IPS-18a (cell line): ENCODE measurements at regions not wholly inside any gene's neighbourhood (a gene's known extent, or its start where the extent isn't known, plus 50 kb on each side); places are given as distances from the start of the nearest gene placed in this dataset.
"Not testable (repeated sequence)": the region's sequence is repeated elsewhere in the genome, so short reads cannot be mapped to it uniquely, and the experiment has no call there.

Experiments used
- H3K27ac ChIP-seq: one replicate; pipeline ENCODE4 v1.5.1; 2013; ENCODE audit warnings: low read length
- H3K27me3 ChIP-seq: one replicate; pipeline ENCODE4 v1.6.1; 2013; ENCODE audit warnings: mild to moderate bottlenecking, low read length; ENCODE audit not compliant: control insufficient read depth, insufficient read depth
- H3K36me3 ChIP-seq: one replicate; pipeline ENCODE4 v1.6.1; 2013; ENCODE audit warnings: low read depth, low read length; ENCODE audit not compliant: control insufficient read depth
- H3K4me1 ChIP-seq: one replicate; pipeline ENCODE4 v1.6.1; 2013; ENCODE audit warnings: low read depth, low read length; ENCODE audit not compliant: control insufficient read depth
- H3K4me3 ChIP-seq: one replicate; pipeline ENCODE4 v1.5.1; 2013; ENCODE audit warnings: low read length
- H3K9ac ChIP-seq: one replicate; pipeline ENCODE4 v1.6.1; 2013; ENCODE audit warnings: mild to moderate bottlenecking, low read length, moderate library complexity
- H3K9me3 ChIP-seq: one replicate; pipeline ENCODE4 v1.6.1; 2013; ENCODE audit warnings: low read depth, low read length; ENCODE audit not compliant: control insufficient read depth

DNA sequence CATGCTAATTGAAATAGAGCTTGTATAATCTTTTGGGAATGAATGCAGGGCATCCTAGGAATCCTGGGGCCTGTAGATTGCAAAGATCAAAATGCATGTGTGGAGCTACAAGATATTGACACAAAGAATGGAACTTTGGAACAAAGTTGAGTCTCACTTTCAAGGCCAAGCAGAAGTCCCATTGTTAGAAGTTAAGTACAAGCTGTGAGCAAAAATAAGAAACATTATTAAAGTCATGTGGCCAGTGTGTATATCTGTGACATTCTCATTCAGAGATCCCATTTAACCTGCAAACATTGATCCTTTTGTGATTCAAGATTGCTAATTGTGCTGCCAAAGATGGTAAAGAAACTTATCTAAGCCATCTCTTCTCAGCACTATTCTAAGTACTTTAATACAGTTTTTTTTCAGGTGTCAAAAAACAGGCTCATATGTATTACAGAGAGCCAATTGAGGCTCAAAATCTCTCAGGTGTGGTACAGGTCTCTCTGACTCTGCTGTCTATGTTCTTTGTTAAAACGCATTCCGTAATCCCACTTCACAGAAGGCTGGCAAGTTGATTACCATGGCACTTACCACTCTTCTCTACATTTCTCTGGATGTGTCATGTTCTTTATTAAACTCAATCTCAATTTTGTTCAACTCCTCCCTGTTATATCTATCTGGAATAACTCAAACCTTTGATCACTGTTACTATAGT lies 704.4 kb upstream of the NEGR1 start:
- peak overlapping the region; percentile 17 for H3K27ac ChIP-seq
- no peaks in the 10 kb centered on the region for H3K27me3 ChIP-seq
- no peak overlapping the region for H3K9ac ChIP-seq
- H3K9me3 ChIP-seq, result no peaks in the 10 kb centered on the region
- H3K36me3 ChIP-seq, result no peaks in the 10 kb centered on the region
- H3K4me3 ChIP-seq, result no peak overlapping the region
- peaks cover 18% of the 10 kb centered on the region for H3K4me1 ChIP-seq

DNA sequence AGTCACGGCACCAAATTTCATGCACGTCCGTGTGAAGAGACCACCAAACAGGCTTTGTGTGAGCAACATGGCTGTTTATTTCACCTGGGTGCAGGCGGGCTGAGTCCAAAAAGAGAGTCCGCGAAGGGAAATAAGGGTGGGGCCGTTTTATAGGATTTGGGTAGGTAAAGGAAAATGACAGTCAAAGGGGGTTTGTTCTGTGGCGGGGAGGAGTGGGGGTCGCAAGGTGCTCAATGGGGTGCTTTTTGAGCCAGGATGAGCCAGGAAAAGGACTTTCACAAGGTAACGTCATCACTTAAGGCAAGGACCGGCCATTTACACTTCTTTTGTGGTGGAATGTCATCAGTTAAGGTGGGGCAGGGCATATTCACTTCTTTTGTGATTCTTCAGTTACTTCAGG lies 702.7 kb upstream of the NEGR1 start:
- not testable (repeated sequence) for H3K9ac ChIP-seq, H3K4me3 ChIP-seq, H3K27ac ChIP-seq, H3K36me3 ChIP-seq, H3K27me3 ChIP-seq, H3K9me3 ChIP-seq
- peaks cover 18% of the 10 kb centered on the region for H3K4me1 ChIP-seq

DNA sequence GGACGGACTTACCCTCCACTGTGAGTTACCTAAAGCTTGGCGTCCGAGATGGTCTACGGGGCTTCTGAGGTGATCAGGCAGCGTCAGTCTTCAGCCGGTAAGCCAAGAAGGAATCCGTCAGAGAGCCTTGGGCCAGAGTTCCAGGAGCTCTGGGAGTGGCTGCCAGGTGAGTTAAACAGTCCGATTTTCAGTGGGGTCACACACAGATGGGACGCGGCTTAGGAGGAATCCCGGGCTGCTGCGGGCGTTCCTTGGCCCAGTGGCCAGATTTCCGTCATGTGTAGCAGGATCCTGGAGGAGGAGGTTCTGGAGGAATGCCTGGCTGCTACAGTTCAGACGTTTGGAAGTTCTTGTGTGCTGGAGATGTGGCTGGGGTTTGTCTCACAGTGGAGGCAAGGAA lies 700.7 kb upstream of the NEGR1 start:
- H3K27ac ChIP-seq, H3K9ac ChIP-seq, H3K9me3 ChIP-seq, H3K4me3 ChIP-seq, H3K36me3 ChIP-seq, H3K27me3 ChIP-seq: not testable (repeated sequence)
- peaks cover 18% of the 10 kb centered on the region for H3K4me1 ChIP-seq

GRCh38 chr1:72969461-72969860 lies 687.1 kb upstream of the NEGR1 start:
- Histone ChIP-seq H3K27me3 (no peaks in the 10 kb centered on the region), H3K27ac (no peak overlapping the region), H3K4me3 (no peak overlapping the region), H3K4me1 (no peaks in the 10 kb centered on the region), H3K9ac (no peak overlapping the region), H3K9me3 (no peaks in the 10 kb centered on the region), H3K36me3 (no peaks in the 10 kb centered on the region)

GRCh38 chr1:72954943-72955342 lies 672.6 kb upstream of the NEGR1 start:
- no peaks in the 10 kb centered on the region for H3K36me3 ChIP-seq
- H3K27ac ChIP-seq, result no peak overlapping the region
- no peak overlapping the region for H3K9ac ChIP-seq
- no peak overlapping the region for H3K4me3 ChIP-seq
- H3K4me1 ChIP-seq, result no peaks in the 10 kb centered on the region
- no peaks in the 10 kb centered on the region for H3K9me3 ChIP-seq
- no peaks in the 10 kb centered on the region for H3K27me3 ChIP-seq

DNA sequence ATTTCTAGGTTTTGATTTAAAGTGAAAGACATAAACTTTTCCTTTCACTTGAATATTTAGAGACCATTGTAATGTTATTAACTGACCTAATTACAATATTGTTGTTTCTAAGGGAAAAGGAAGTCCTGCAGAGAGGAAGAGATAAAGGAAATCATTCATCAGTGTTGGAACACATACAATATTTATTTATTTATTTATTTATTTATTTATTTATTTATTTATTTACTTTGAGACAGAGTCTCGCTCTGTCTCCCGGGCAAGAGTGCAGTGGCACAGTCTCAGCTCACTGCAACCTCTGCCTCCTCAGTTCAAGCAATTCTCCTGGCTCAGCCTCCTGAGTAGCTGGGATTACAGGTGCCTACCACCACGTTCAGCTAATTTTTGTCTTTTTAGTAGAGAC lies 668.6 kb upstream of the NEGR1 start:
- not testable (repeated sequence) for H3K4me1 ChIP-seq, H3K27me3 ChIP-seq, H3K27ac ChIP-seq, H3K4me3 ChIP-seq, H3K36me3 ChIP-seq, H3K9me3 ChIP-seq, H3K9ac ChIP-seq

DNA sequence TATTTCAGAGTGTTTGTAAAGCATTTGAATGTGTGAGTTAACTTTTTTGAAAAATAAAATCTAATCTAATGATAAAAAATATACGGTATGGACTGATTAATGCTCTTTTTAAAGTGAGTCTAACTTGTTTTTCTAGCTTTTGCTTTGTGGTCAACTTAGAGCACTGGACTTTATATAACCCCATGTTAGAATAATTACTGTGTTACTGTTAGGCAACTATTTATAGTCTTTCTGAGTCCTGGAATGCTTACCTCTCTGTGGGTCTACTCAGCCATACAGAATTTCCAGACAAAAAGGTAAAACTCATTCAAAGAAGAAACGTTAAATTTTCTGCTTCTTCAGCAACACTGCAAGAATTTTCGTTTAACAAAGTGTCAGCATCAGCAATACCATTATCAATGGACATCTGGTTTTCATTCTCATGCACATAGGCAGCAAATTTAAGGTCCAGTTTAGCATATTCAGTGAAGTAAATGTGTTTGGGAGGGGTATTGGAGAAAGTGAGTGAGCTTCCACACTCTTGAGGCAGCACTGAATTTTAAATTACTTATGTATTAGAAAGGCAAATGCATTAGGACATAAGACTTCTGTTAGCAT lies 664.7 kb upstream of the NEGR1 start:
- Histone ChIP-seq H3K27me3 (no peaks in the 10 kb centered on the region), H3K9ac (no peak overlapping the region), H3K36me3 (no peaks in the 10 kb centered on the region), H3K27ac (no peak overlapping the region), H3K4me3 (no peak overlapping the region), H3K9me3 (no peaks in the 10 kb centered on the region), H3K4me1 (peaks cover 15% of the 10 kb centered on the region)

- Histone ChIP-seq H3K4me3 (no peak overlapping the region), H3K4me1 (peaks cover 12% of the 10 kb centered on the region), H3K27me3 (no peaks in the 10 kb centered on the region), H3K9me3 (no peaks in the 10 kb centered on the region), H3K27ac (peak overlapping the region; percentile 23), H3K9ac (no peak overlapping the region), H3K36me3 (no peaks in the 10 kb centered on the region)
Observed at GRCh38 chr1:72942008-72942407, 659.7 kb upstream of the NEGR1 start.

GRCh38 chr1:72938408-72938807 lies 656.1 kb upstream of the NEGR1 start:
- H3K36me3 ChIP-seq, result no peaks in the 10 kb centered on the region
- H3K9ac ChIP-seq, result no peak overlapping the region
- H3K4me3 ChIP-seq, result no peak overlapping the region
- H3K27me3 ChIP-seq, result no peaks in the 10 kb centered on the region
- H3K4me1 ChIP-seq, result peaks cover 7% of the 10 kb centered on the region
- H3K9me3 ChIP-seq, result no peaks in the 10 kb centered on the region
- H3K27ac ChIP-seq, result no peak overlapping the region

GRCh38 chr1:72937905-72938304 lies 655.6 kb upstream of the NEGR1 start:
- Histone ChIP-seq H3K4me3 (no peak overlapping the region), H3K36me3 (no peaks in the 10 kb centered on the region)

DNA sequence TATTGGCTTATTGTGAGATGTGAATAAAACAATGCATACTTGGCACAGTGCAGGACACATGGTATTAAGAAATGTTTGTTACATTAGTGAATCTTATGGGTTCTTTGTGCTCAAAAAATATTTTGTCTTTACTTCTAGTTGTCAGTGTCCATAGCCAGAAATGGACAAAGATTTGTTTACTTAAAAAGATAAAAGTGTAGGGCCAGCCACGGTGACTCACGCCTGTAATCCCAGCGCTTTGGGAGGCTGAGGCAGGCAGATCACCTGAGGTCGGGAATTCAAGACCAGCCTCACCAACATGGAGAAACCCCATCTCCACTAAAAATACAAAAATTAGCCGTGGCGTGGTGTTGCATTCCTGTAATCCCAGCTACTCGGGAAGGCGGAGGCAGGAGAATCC lies 654.6 kb upstream of the NEGR1 start:
- no peaks in the 10 kb centered on the region for H3K4me1 ChIP-seq
- H3K27me3 ChIP-seq, result no peaks in the 10 kb centered on the region
- no peak overlapping the region for H3K27ac ChIP-seq
- no peak overlapping the region for H3K9ac ChIP-seq
- no peaks in the 10 kb centered on the region for H3K36me3 ChIP-seq
- peaks cover 6% of the 10 kb centered on the region for H3K9me3 ChIP-seq
- no peak overlapping the region for H3K4me3 ChIP-seq

More at GRCh38 chr1:72937905-72938304, 655.6 kb upstream of the NEGR1 start:
- no peak overlapping the region for H3K27ac ChIP-seq
- peaks cover 7% of the 10 kb centered on the region for H3K4me1 ChIP-seq
- H3K9ac ChIP-seq, result no peak overlapping the region
- H3K27me3 ChIP-seq, result no peaks in the 10 kb centered on the region
- peaks cover under 1% of the 10 kb centered on the region for H3K9me3 ChIP-seq

- H3K36me3 ChIP-seq, result no peaks in the 10 kb centered on the region
- no peak overlapping the region for H3K27ac ChIP-seq
- H3K9me3 ChIP-seq, result peaks cover 6% of the 10 kb centered on the region
- H3K4me1 ChIP-seq, result no peaks in the 10 kb centered on the region
- H3K4me3 ChIP-seq, result no peak overlapping the region
- H3K27me3 ChIP-seq, result no peaks in the 10 kb centered on the region
- H3K9ac ChIP-seq, result no peak overlapping the region
Observed at GRCh38 chr1:72936151-72936740, 653.9 kb upstream of the NEGR1 start.
